H1 (cell line): ENCODE measurements at regions not wholly inside any gene's neighbourhood (a gene's known extent, or its start where the extent isn't known, plus 50 kb on each side); places are given as distances from the start of the nearest gene placed in this dataset.
"Not testable (repeated sequence)": the region's sequence is repeated elsewhere in the genome, so short reads cannot be mapped to it uniquely, and the experiment has no call there.

Experiments used
- CTCF ChIA-PET: fragments of 300-600 bp; sonication (Branson Sonifier 250); formaldehyde crosslinking; loops from one replicate; lab custom pipeline; 2021; ENCODE audit not compliant: partially characterized antibody; lab: Charles Lee
- POLR2A ChIA-PET: fragments of 300-600 bp; sonication (Branson Sonifier 250); formaldehyde crosslinking; loops from one replicate; lab custom pipeline; 2021; ENCODE audit warnings: inconsistent platforms; ENCODE audit not compliant: partially characterized antibody; lab: Charles Lee
- DNase-seq, 2 experiments: peaks; one replicate each; pipeline versions ENCODE4 v3.0.0 to v3.0.0-alpha.2; 2010 to 2022; ENCODE audit warnings: low spot score in 2 of 2, low read depth in 1 of 2, mixed read lengths in 1 of 2
- FAIRE-seq: peaks from 2 replicates; lab custom pipeline; 2011; peaks lifted over from hg19 to GRCh38; lab: Jason Lieb, UNC
- H2AFZ ChIP-seq: 2 replicates; pipeline ENCODE4 v1.8.1; 2012; ENCODE audit warnings: low read length, inconsistent platforms
- H2AK5ac ChIP-seq: 2 replicates; pipeline ENCODE4 v1.6.1; 2013; ENCODE audit warnings: low read depth, low read length
- H2BK120ac ChIP-seq: replicated peaks from 2 replicates; pipeline ENCODE3; 2013; ENCODE audit warnings: low read depth, low read length, inconsistent platforms
- H2BK12ac ChIP-seq: 2 replicates; pipeline ENCODE4 v1.6.1; 2013; ENCODE audit warnings: low read depth, low read length
- H2BK15ac ChIP-seq: 2 replicates; pipeline ENCODE4 v1.6.1; 2013; ENCODE audit warnings: low read length
- H2BK20ac ChIP-seq: 2 replicates; pipeline ENCODE4 v1.6.1; 2013; ENCODE audit warnings: low read length
- H2BK5ac ChIP-seq: 2 replicates; pipeline ENCODE4 v1.6.1; 2013; ENCODE audit warnings: low read depth, low read length
- H3K14ac ChIP-seq: 2 replicates; pipeline ENCODE4 v1.6.1; 2013; ENCODE audit warnings: inconsistent platforms; ENCODE audit not compliant: insufficient read length
- H3K18ac ChIP-seq: 2 replicates; pipeline ENCODE4 v1.6.1; 2013; ENCODE audit warnings: low read length; ENCODE audit errors: extremely low read depth
- H3K23ac ChIP-seq: 2 replicates; pipeline ENCODE4 v1.6.1; 2013; ENCODE audit warnings: inconsistent platforms; ENCODE audit not compliant: insufficient read length
- H3K23me2 ChIP-seq: 2 replicates; pipeline ENCODE4 v1.6.1; 2013; ENCODE audit warnings: low read depth, low read length
- H3K27ac ChIP-seq: 2 replicates; pipeline ENCODE4 v1.6.1; 2011; ENCODE audit warnings: low read depth, low read length, inconsistent platforms
- H3K27me3 ChIP-seq, 4 experiments: replicated peaks in 1 of 4; 1 replicate in 1 of 4; 2 replicates in 3 of 4; pipeline versions ENCODE4 v1.6.1 to v1.8.1; 2011 to 2013; ENCODE audit warnings: low read length in 3 of 4, mild to moderate bottlenecking in 3 of 4, inconsistent platforms in 2 of 4, mixed read lengths in 2 of 4, moderate library complexity in 1 of 4; ENCODE audit not compliant: control insufficient read depth in 3 of 4, insufficient read depth in 3 of 4; ENCODE audit errors: extremely low read depth in 1 of 4
- H3K36me3 ChIP-seq, 4 experiments: 2 replicates each; pipeline versions ENCODE4 v1.6.1 to v1.8.1; 2011 to 2013; ENCODE audit warnings: mild to moderate bottlenecking in 4 of 4, low read length in 3 of 4, moderate library complexity in 2 of 4, control low read depth in 1 of 4, inconsistent platforms in 1 of 4; ENCODE audit not compliant: insufficient read depth in 4 of 4, control insufficient read depth in 2 of 4
- H3K4ac ChIP-seq: replicated peaks from 2 replicates; pipeline ENCODE3; 2013; ENCODE audit warnings: low read length, low read depth, mixed read lengths, inconsistent platforms; ENCODE audit not compliant: insufficient read length
- H3K4me1 ChIP-seq, 4 experiments: replicated peaks in 1 of 4; 1 replicate in 1 of 4; 2 replicates in 3 of 4; pipeline versions ENCODE4 v1.6.1 to v1.8.1; 2011 to 2013; ENCODE audit warnings: low read length in 3 of 4, inconsistent platforms in 2 of 4, mixed read lengths in 1 of 4; ENCODE audit not compliant: insufficient read depth in 4 of 4, control insufficient read depth in 3 of 4
- H3K4me2 ChIP-seq, 2 experiments: 2 replicates each; pipeline versions ENCODE4 v1.6.1 to v1.8.1; 2011 to 2013; ENCODE audit warnings: low read depth in 2 of 2, low read length in 2 of 2, control low read depth in 1 of 2, inconsistent platforms in 1 of 2, mild to moderate bottlenecking in 1 of 2; ENCODE audit not compliant: insufficient read depth in 1 of 2
- H3K4me3 ChIP-seq, 4 experiments: fragments of 200-600, 300-600 bp in 1 of 4; sonication (generic), shearing (Covaris generic), sonication (Bioruptor Twin) in 1 of 4; 2 replicates each; pipeline versions ENCODE4 v1.5.1 to v1.8.1; 2011 to 2016; ENCODE audit warnings: low read length in 4 of 4, low read depth in 3 of 4, control low read depth in 2 of 4, inconsistent platforms in 2 of 4, mild to moderate bottlenecking in 2 of 4, mixed read lengths in 1 of 4, moderate library complexity in 1 of 4; ENCODE audit not compliant: insufficient read depth in 2 of 4; ENCODE audit errors: extremely low read depth in 1 of 4
- H3K56ac ChIP-seq: replicated peaks from 2 replicates; pipeline ENCODE3; 2013; ENCODE audit warnings: low read depth, mild to moderate bottlenecking, mixed read lengths, low read length, inconsistent platforms; ENCODE audit not compliant: insufficient read length
- H3K79me1 ChIP-seq: 2 replicates; pipeline ENCODE4 v1.6.1; 2013; ENCODE audit warnings: low read depth, low read length, control low read depth
- H3K79me2 ChIP-seq, 2 experiments: 2 replicates each; pipeline versions ENCODE4 v1.6.1 to v1.8.1; 2012 to 2013; ENCODE audit warnings: low read length in 2 of 2, mild to moderate bottlenecking in 2 of 2, inconsistent platforms in 1 of 2; ENCODE audit not compliant: insufficient read depth in 2 of 2, control insufficient read depth in 1 of 2
- H3K9ac ChIP-seq, 4 experiments: replicated peaks in 1 of 4; 1 replicate in 1 of 4; 2 replicates in 3 of 4; pipeline versions ENCODE4 v1.6.1 to v1.8.1; 2011 to 2013; ENCODE audit warnings: low read depth in 3 of 4, low read length in 3 of 4, control low read depth in 2 of 4, mild to moderate bottlenecking in 2 of 4, moderate library complexity in 2 of 4, inconsistent platforms in 1 of 4; ENCODE audit errors: extremely low read depth in 1 of 4
- H3K9me3 ChIP-seq, 2 experiments: 2 replicates each; pipeline versions ENCODE4 v1.6.1 to v1.8.1; 2012 to 2013; ENCODE audit warnings: mild to moderate bottlenecking in 2 of 2, moderate library complexity in 2 of 2, control low read depth in 1 of 2, inconsistent platforms in 1 of 2, low read depth in 1 of 2, low read length in 1 of 2, mixed read lengths in 1 of 2; ENCODE audit not compliant: insufficient read depth in 2 of 2
- H4K20me1 ChIP-seq, 2 experiments: replicated peaks in 1 of 2; 2 replicates each; pipeline versions ENCODE3 to v1.8.1; 2011 to 2013; ENCODE audit warnings: inconsistent platforms in 2 of 2, low read length in 2 of 2, mild to moderate bottlenecking in 1 of 2; ENCODE audit not compliant: insufficient read depth in 2 of 2, control insufficient read depth in 1 of 2
- H4K5ac ChIP-seq: 2 replicates; pipeline ENCODE4 v1.6.1; 2013; ENCODE audit warnings: low read length, low read depth, mixed read lengths, inconsistent platforms; ENCODE audit not compliant: insufficient read length
- H4K8ac ChIP-seq: 2 replicates; pipeline ENCODE4 v1.8.0; 2013; ENCODE audit warnings: mild to moderate bottlenecking, moderate library complexity, low read length, inconsistent platforms; ENCODE audit not compliant: insufficient read depth; ENCODE audit errors: extremely low read depth
- H4K91ac ChIP-seq: replicated peaks from 2 replicates; pipeline ENCODE3; 2013; ENCODE audit warnings: low read length, mixed read lengths, inconsistent platforms; ENCODE audit not compliant: insufficient read length
- WGBS, 2 experiments: shearing (Covaris generic) in 1 of 2; methylation state at CpG; one replicate each; pipeline versions ENCODE4 v1.1.6 to v1.1.7; 2013 to 2015; ENCODE audit warnings: low lambda C conversion rate in 2 of 2, mixed read lengths in 2 of 2, inconsistent platforms in 1 of 2, low coverage in 1 of 2, missing lambda C conversion rate in 1 of 2; ENCODE audit not compliant: insufficient replicate concordance in 2 of 2, insufficient coverage in 1 of 2, insufficient read length in 1 of 2; ENCODE audit errors: extremely low coverage in 1 of 2, missing lambda C conversion rate in 1 of 2; 5-methylcytosine and 5-hydroxymethylcytosine counted together

DNA sequence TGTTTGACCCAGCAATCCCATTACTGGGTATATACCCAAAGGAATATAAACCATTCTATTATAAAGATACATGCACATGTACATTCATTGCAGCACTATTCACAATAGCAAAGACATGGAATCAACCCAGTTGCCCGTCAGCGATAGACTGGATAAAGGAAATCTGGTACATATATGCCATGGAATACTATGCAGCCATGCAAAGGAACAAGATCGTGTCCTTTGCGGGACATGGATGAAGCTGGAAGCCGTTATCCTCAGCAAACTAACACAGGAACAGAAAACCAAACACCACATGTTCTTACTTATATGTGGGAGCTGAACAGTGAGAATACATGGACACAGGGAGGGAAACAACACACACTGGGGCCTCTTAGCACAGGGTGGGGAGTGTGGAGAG, 95.1 kb downstream of the USP22 start:
- H2BK15ac ChIP-seq, H2BK120ac ChIP-seq, H3K27me3 ChIP-seq, H3K4me1 ChIP-seq, FAIRE-seq, H3K9me3 ChIP-seq, H3K79me2 ChIP-seq, H2BK5ac ChIP-seq, H4K91ac ChIP-seq, H3K23ac ChIP-seq, H3K23me2 ChIP-seq, H3K4me2 ChIP-seq, DNase-seq, H3K9ac ChIP-seq, H4K8ac ChIP-seq, POLR2A ChIA-PET, H2BK20ac ChIP-seq, H3K56ac ChIP-seq, H3K18ac ChIP-seq, H3K27ac ChIP-seq, H3K4ac ChIP-seq, H3K36me3 ChIP-seq, H3K79me1 ChIP-seq, H3K14ac ChIP-seq, H4K20me1 ChIP-seq, H2AK5ac ChIP-seq, H4K5ac ChIP-seq, H2BK12ac ChIP-seq, H3K4me3 ChIP-seq, H2AFZ ChIP-seq: not testable (repeated sequence)
- CTCF ChIA-PET: interaction anchor here (0.6 to 0.8 kb wide), 2 partner anchors 8 to 66 kb away, joined by 3 read pairs; no protein-coding TSS in a partner anchor
- WGBS, 2 experiments: 95% methylated on average over 5 of the region's 5 CpGs; no CpG with 5 or more reads in 1 of the 2 experiments
